SK-N-SH (cell line): ENCODE measurements at regions not wholly inside any gene's neighbourhood (a gene's known extent, or its start where the extent isn't known, plus 50 kb on each side); places are given as distances from the start of the nearest gene placed in this dataset.

Experiments
- CTCF ChIA-PET: fragments of 300-600, 350-600 bp; formaldehyde crosslinking; extraction: SDS; loops from one replicate; lab custom pipeline; 2021; lab: Yijun Ruan, JAX
- POLR2A ChIA-PET: fragments of 350-600 bp; sonication (Branson Sonifier 250); formaldehyde crosslinking; extraction: SDS; loops from one replicate; lab custom pipeline; 2020; ENCODE audit warnings: antibody characterized with exemption, inconsistent platforms; lab: Yijun Ruan, JAX
- DNase-seq: peaks from one replicate; pipeline ENCODE4 v3.0.0; 2012
- H2AFZ ChIP-seq: fragments of 200-600 bp; sonication (generic); 2 replicates; pipeline ENCODE4 v1.8.1; 2016; ENCODE audit warnings: antibody characterized with exemption, mild to moderate bottlenecking, low read depth
- H3F3A ChIP-seq: fragments of 200-600 bp; sonication (generic); replicated peaks from 2 replicates; pipeline ENCODE3; 2016; ENCODE audit warnings: antibody characterized with exemption, mild to moderate bottlenecking; ENCODE audit not compliant: insufficient read depth
- H3K27ac ChIP-seq, 2 experiments: fragments of 200-500 bp in 1 of 2; fragments of 200-600 bp in 1 of 2; sonication (Bioruptor generic) in 1 of 2; sonication (generic), shearing (Covaris generic) in 1 of 2; 2 replicates each; pipeline versions ENCODE4 v1.5.1 to v1.6.1; 2014 to 2016; ENCODE audit warnings: low read depth in 2 of 2, inconsistent platforms in 1 of 2, low read length in 1 of 2, mild to moderate bottlenecking in 1 of 2, mixed read lengths in 1 of 2
- H3K27me3 ChIP-seq: fragments of 200-600 bp; sonication (generic), shearing (Covaris generic); 2 replicates; pipeline ENCODE4 v1.6.1; 2016; ENCODE audit warnings: mixed run types; ENCODE audit not compliant: insufficient read depth
- H3K36me3 ChIP-seq, 2 experiments: fragments of 200-500 bp in 1 of 2; fragments of 200-600 bp in 1 of 2; sonication (Bioruptor generic) in 1 of 2; sonication (generic) in 1 of 2; replicated peaks in 1 of 2; 2 replicates each; pipeline versions ENCODE3 to v1.5.1; 2014 to 2016; ENCODE audit warnings: low read length in 1 of 2, mild to moderate bottlenecking in 1 of 2; ENCODE audit not compliant: insufficient read depth in 2 of 2, control insufficient read depth in 1 of 2
- H3K4me1 ChIP-seq, 2 experiments: fragments of 200-500 bp in 1 of 2; fragments of 200-600 bp in 1 of 2; sonication (Bioruptor generic) in 1 of 2; sonication (generic), shearing (Covaris generic) in 1 of 2; 2 replicates each; pipeline versions ENCODE4 v1.5.1 to v1.6.1; 2014 to 2016; ENCODE audit warnings: low read depth in 1 of 2, low read length in 1 of 2, mixed run types in 1 of 2; ENCODE audit not compliant: insufficient read depth in 2 of 2, control insufficient read depth in 1 of 2
- H3K4me2 ChIP-seq: fragments of 200-600 bp; sonication (generic), shearing (Covaris generic); 2 replicates; pipeline ENCODE4 v1.6.1; 2017; ENCODE audit warnings: mixed run types
- H3K4me3 ChIP-seq, 2 experiments: fragments of 200-500 bp in 1 of 2; fragments of 200-600 bp in 1 of 2; sonication (Bioruptor generic) in 1 of 2; sonication (generic), shearing (Covaris generic) in 1 of 2; 2 replicates each; pipeline versions ENCODE4 v1.5.1 to v1.8.1; 2014 to 2016; ENCODE audit warnings: low read depth in 2 of 2, inconsistent platforms in 1 of 2, low read length in 1 of 2, mild to moderate bottlenecking in 1 of 2, mixed read lengths in 1 of 2, moderate library complexity in 1 of 2
- H3K79me2 ChIP-seq: fragments of 200-600 bp; sonication (generic); 2 replicates; pipeline ENCODE4 v1.8.1; 2017; ENCODE audit warnings: mild to moderate bottlenecking; ENCODE audit not compliant: insufficient read depth
- H3K9ac ChIP-seq: fragments of 200-600 bp; sonication (generic); 2 replicates; pipeline ENCODE4 v1.6.1; 2017; ENCODE audit warnings: mixed run types
- H3K9me2 ChIP-seq: fragments of 200-600 bp; sonication (generic); 2 replicates; pipeline ENCODE4 v1.6.1; 2017; ENCODE audit warnings: mixed run types
- H3K9me3 ChIP-seq: fragments of 200-600 bp; sonication (generic); 2 replicates; pipeline ENCODE4 v1.6.1; 2017; ENCODE audit warnings: mixed run types, mild to moderate bottlenecking, moderate library complexity
- H4K20me1 ChIP-seq: fragments of 200-600 bp; sonication (generic); 2 replicates; pipeline ENCODE4 v1.6.1; 2017; ENCODE audit warnings: mild to moderate bottlenecking, mixed run types; ENCODE audit not compliant: insufficient read depth
- CTCF ChIP-seq: fragments of 200-600 bp; sonication (generic); IDR thresholded peaks from 2 replicates; pipeline ENCODE4 v1.6.1; 2017; ENCODE audit warnings: antibody characterized with exemption, mild to moderate bottlenecking, moderate library complexity
- ELF1 ChIP-seq: IDR thresholded peaks from 2 replicates; pipeline ENCODE4 v1.4.0; 2012
- FOSL2 ChIP-seq: IDR thresholded peaks from 2 replicates; pipeline ENCODE4 v1.4.0; 2012; ENCODE audit warnings: low read depth, mild to moderate bottlenecking, moderate library complexity, borderline replicate concordance
- IRF3 ChIP-seq: fragments of 150-350 bp; IDR thresholded peaks from 2 replicates; pipeline ENCODE4 v1.6.1; 2016; ENCODE audit warnings: mild to moderate bottlenecking, low read depth, low read length
- JUND ChIP-seq: IDR thresholded peaks from 2 replicates; pipeline ENCODE4 v1.4.0; 2012
- MEF2A ChIP-seq: IDR thresholded peaks from 2 replicates; pipeline ENCODE4 v1.4.0; 2012; ENCODE audit warnings: low read depth, borderline replicate concordance
- PBX3 ChIP-seq: IDR thresholded peaks from 2 replicates; pipeline ENCODE4; 2012
- RCOR1 ChIP-seq: fragments of 150-350 bp; IDR thresholded peaks from 2 replicates; pipeline ENCODE4 v1.6.1; 2017; ENCODE audit warnings: antibody characterized with exemption, low read length
- REST ChIP-seq: IDR thresholded peaks from 2 replicates; pipeline ENCODE4 v1.6.1; 2012; ENCODE audit warnings: mild to moderate bottlenecking, low read depth, low read length, moderate library complexity
- RXRA ChIP-seq: IDR thresholded peaks from 2 replicates; pipeline ENCODE4 v1.4.0; 2012; ENCODE audit warnings: low read depth, mild to moderate bottlenecking, borderline replicate concordance
- SIN3A ChIP-seq: IDR thresholded peaks from 2 replicates; pipeline ENCODE4 v1.6.1; 2012; ENCODE audit warnings: low read depth, mild to moderate bottlenecking, low read length, moderate library complexity, borderline replicate concordance
- USF1 ChIP-seq: IDR thresholded peaks from 2 replicates; pipeline ENCODE4 v1.4.0; 2012; ENCODE audit warnings: low read depth, borderline replicate concordance
- YY1 ChIP-seq: IDR thresholded peaks from 2 replicates; pipeline ENCODE4 v1.4.0; 2012; ENCODE audit warnings: low read depth, mild to moderate bottlenecking
- WGBS: methylation state at CpG from one replicate; pipeline ENCODE4 v1.1.6; 2017; ENCODE audit warnings: low lambda C conversion rate; 5-methylcytosine and 5-hydroxymethylcytosine counted together

GRCh38 chr7:25901658-25902057 lies 250.3 kb upstream of the NFE2L3 start:
- no peaks in the 10 kb centered on the region for H3K79me2 ChIP-seq
- H3K9me3 ChIP-seq: no peaks in the 10 kb centered on the region
- no peaks in the 10 kb centered on the region for H4K20me1 ChIP-seq
- no peak overlapping the region for H3K9ac ChIP-seq
- H3K36me3 ChIP-seq: no peaks in the 10 kb centered on the region
- H2AFZ ChIP-seq: no peak overlapping the region
- CTCF ChIA-PET: interaction anchor here (1.2 to 15.2 kb wide), 6 partner anchors 9 to 1277 kb away, joined by 3 to 603 read pairs (median 4); no protein-coding TSS in a partner anchor
- no peak for DNase-seq
- H3K27ac ChIP-seq: no peak overlapping the region
- POLR2A ChIA-PET: no interaction called here
- H3K4me2 ChIP-seq: no peak overlapping the region
- H3K27me3 ChIP-seq: no peaks in the 10 kb centered on the region
- H3F3A ChIP-seq: no peaks in the 10 kb centered on the region
- H3K4me1 ChIP-seq: no peaks in the 10 kb centered on the region
- WGBS: 48% methylated on average over 1 of the region's 1 CpG
- H3K4me3 ChIP-seq: no peak overlapping the region
- H3K9me2 ChIP-seq: no peaks in the 10 kb centered on the region
- TF ChIP-seq CTCF (no peak), PBX3 (no peak), FOSL2 (no peak), MEF2A (no peak), IRF3 (no peak), JUND (no peak), ELF1 (no peak), USF1 (no peak)

GRCh38 chr7:25906003-25906402 lies 246.0 kb upstream of the NFE2L3 start:
- H3K4me2 ChIP-seq: no peak overlapping the region
- TF ChIP-seq MEF2A (no peak), RCOR1 (no peak), YY1 (no peak), REST (no peak), RXRA (no peak), SIN3A (no peak)
- no peak overlapping the region for H3K4me3 ChIP-seq
- no peaks in the 10 kb centered on the region for H3K27me3 ChIP-seq
- no peaks in the 10 kb centered on the region for H3F3A ChIP-seq
- no peak overlapping the region for H3K9ac ChIP-seq
- no peak overlapping the region for H3K27ac ChIP-seq
- no peaks in the 10 kb centered on the region; the same call in 1 of the 2 replicates for H3K9me2 ChIP-seq
- no peak for DNase-seq
- no peaks in the 10 kb centered on the region for H3K9me3 ChIP-seq
- WGBS: 17% methylated on average over 3 of the region's 3 CpGs
- no peaks in the 10 kb centered on the region for H3K4me1 ChIP-seq
- H3K36me3 ChIP-seq: no peaks in the 10 kb centered on the region
- CTCF ChIA-PET: interaction anchor here (0.9 to 7.5 kb wide), 7 partner anchors 11 to 1244 kb away, joined by 3 to 91 read pairs (median 6); no protein-coding TSS in a partner anchor
- H2AFZ ChIP-seq: no peak overlapping the region
- POLR2A ChIA-PET: interaction anchor here (0.7 kb wide), 1 partner anchor 24 kb away, joined by 3 read pairs; no protein-coding TSS in a partner anchor
- no peaks in the 10 kb centered on the region for H4K20me1 ChIP-seq
- H3K79me2 ChIP-seq: no peaks in the 10 kb centered on the region
